ENCODE measurements at regions not wholly inside any gene's neighbourhood (a gene's known extent, or its start where the extent isn't known, plus 50 kb on each side); places are given as distances from the start of the nearest gene placed in this dataset.

GRCh38 chr2:53021292-53021691 lies 746.3 kb upstream of the CHAC2 start:
- no peak overlapping the region for H3K4me3 ChIP-seq (ENCODE audit: low read depth, low read length)
- DNase-seq (ENCODE audit: low read depth): no peak
- TF ChIP-seq CTCF (IDR thresholded peaks at IDR 0.05; ENCODE audit: control insufficient read depth, extremely low read depth, insufficient read depth): no peak

- peak; percentile 23; the same call in 1 of the 2 replicates for TF ChIP-seq CTCF (IDR thresholded peaks at IDR 0.05; ENCODE audit: control insufficient read depth, extremely low read depth, insufficient read depth)
- DNase-seq (ENCODE audit: low read depth): no peak
- H3K4me3 ChIP-seq (ENCODE audit: low read depth, low read length): no peak overlapping the region
Observed at GRCh38 chr2:53018825-53019425, 748.7 kb upstream of the CHAC2 start.

GRCh38 chr2:53006980-53007379 lies 760.6 kb upstream of the CHAC2 start:
- no peak overlapping the region for H3K4me3 ChIP-seq (ENCODE audit: low read depth, low read length)
- TF ChIP-seq CTCF (IDR thresholded peaks at IDR 0.05; ENCODE audit: control insufficient read depth, extremely low read depth, insufficient read depth): no peak
- DNase-seq (ENCODE audit: low read depth): no peak

DNA sequence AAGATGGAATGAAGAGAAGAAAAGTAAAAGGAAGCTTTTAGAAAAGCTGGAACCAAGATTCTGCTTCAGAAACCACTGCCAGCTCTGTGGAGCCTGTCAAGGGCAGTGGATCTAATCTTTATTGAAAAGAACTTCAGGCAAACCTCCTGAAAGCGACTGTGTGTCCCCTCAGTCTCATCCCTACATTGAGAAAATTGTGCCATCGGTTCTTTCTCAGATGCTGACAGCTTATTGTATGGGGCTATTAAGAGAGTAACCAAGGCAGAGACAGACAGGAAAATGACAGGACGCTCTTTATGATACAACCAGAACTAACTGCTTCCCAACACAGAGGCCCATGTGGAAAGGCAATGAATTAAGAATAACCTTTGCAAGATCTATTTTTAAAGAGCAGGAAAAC lies 763.2 kb upstream of the CHAC2 start:
- no peak for DNase-seq (ENCODE audit: low read depth)
- H3K4me3 ChIP-seq (ENCODE audit: low read depth, low read length): no peak overlapping the region
- no peak for TF ChIP-seq CTCF (IDR thresholded peaks at IDR 0.05; ENCODE audit: control insufficient read depth, extremely low read depth, insufficient read depth)

- no peak for DNase-seq (ENCODE audit: low read depth)
- TF ChIP-seq CTCF (IDR thresholded peaks at IDR 0.05; ENCODE audit: control insufficient read depth, extremely low read depth, insufficient read depth): no peak
- no peak overlapping the region for H3K4me3 ChIP-seq (ENCODE audit: low read depth, low read length)
Observed at GRCh38 chr2:52995424-52995823, 772.2 kb upstream of the CHAC2 start.

DNA sequence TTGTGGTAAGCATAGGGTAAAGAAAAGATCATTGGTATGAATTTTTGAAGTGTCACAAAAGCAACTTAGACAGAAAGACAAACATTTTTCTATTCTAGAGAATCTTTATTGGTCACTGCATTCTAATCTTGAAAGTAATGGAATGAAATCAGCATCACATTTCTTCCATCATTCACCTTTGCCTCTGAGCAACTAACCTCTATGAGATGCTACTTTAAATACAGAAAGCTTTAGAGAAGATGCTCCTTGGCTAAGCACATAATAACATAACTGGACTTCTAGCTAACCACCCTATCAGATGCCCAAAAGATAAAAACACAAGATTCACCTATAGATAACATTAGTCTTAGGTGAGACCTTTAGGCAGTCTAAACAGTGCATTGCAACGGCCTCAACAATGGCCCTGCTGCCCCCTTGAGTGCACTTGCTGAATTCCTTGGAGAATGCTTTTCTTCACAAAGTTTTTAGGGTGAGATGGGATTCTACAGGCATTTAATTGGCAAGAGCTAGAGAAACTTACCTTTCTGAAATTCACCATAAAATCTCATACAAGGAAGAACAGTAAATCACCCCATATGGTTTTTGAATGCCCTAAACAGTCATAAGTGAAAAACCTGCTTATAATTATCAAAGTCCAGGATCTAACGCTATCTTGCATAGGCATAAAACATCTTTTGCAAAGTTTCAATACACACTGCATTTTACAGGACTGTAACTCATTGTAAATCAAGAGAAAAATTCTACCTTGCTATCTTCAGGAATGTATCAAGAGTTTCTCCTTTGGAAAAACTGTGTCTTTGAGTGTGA lies 791.3 kb upstream of the CHAC2 start:
- no peak for DNase-seq (ENCODE audit: low read depth)
- peak; percentile 65 for TF ChIP-seq CTCF (IDR thresholded peaks at IDR 0.05; ENCODE audit: control insufficient read depth, extremely low read depth, insufficient read depth)
- no peak overlapping the region for H3K4me3 ChIP-seq (ENCODE audit: low read depth, low read length)

Data from LNCaP clone FGC (cell line).